Smooth muscle cell (in vitro differentiated cells): ENCODE measurements at regions not wholly inside any gene's neighbourhood (a gene's known extent, or its start where the extent isn't known, plus 50 kb on each side); places are given as distances from the start of the nearest gene placed in this dataset.

Experiments
- DNase-seq: peaks from one replicate; lab custom pipeline; 2025; ENCODE audit not compliant: unreplicated experiment; lab: John Stamatoyannopoulos, UW
- H2AFZ ChIP-seq: fragments of 200-600 bp; sonication (generic); 2 replicates; pipeline ENCODE4 v1.6.0; 2016; ENCODE audit warnings: antibody characterized with exemption, low read depth, mild to moderate bottlenecking
- H3F3A ChIP-seq: fragments of 200-600 bp; sonication (generic); 2 replicates; pipeline ENCODE4 v1.6.0; 2017; ENCODE audit warnings: antibody characterized with exemption, low read depth
- H3K27ac ChIP-seq: fragments of 200-600 bp; sonication (generic); 2 replicates; pipeline ENCODE4 v1.5.1; 2016; ENCODE audit warnings: low read depth, mild to moderate bottlenecking
- H3K27me3 ChIP-seq: fragments of 200-600 bp; sonication (generic); 2 replicates; pipeline ENCODE4 v1.6.1; 2016; ENCODE audit warnings: low read depth, mild to moderate bottlenecking
- H3K36me3 ChIP-seq: fragments of 200-600 bp; sonication (generic); 2 replicates; pipeline ENCODE4 v1.5.1; 2016; ENCODE audit warnings: low read depth
- H3K4me1 ChIP-seq: fragments of 200-600 bp; sonication (generic); 2 replicates; pipeline ENCODE4 v1.5.1; 2016; ENCODE audit warnings: low read depth
- H3K4me2 ChIP-seq: fragments of 200-600 bp; sonication (generic); 2 replicates; pipeline ENCODE4 v1.6.0; 2016; ENCODE audit warnings: mild to moderate bottlenecking
- H3K4me3 ChIP-seq: fragments of 200-600 bp; sonication (generic); 2 replicates; pipeline ENCODE4 v1.5.1; 2016; ENCODE audit warnings: mild to moderate bottlenecking
- H3K79me2 ChIP-seq: fragments of 200-600 bp; sonication (generic); 2 replicates; pipeline ENCODE4 v1.6.0; 2016; ENCODE audit warnings: low read depth, mild to moderate bottlenecking
- H3K9ac ChIP-seq: fragments of 200-600 bp; sonication (generic); 2 replicates; pipeline ENCODE4 v1.6.0; 2016; ENCODE audit warnings: low read depth
- H3K9me3 ChIP-seq: fragments of 200-600 bp; sonication (generic); replicated peaks from 2 replicates; pipeline ENCODE4 v1.5.1; 2016; ENCODE audit warnings: low read depth
- H4K20me1 ChIP-seq: fragments of 200-600 bp; sonication (generic); 2 replicates; pipeline ENCODE4 v1.6.0; 2016; ENCODE audit warnings: low read depth
- WGBS: methylation state at CpG from one replicate; pipeline ENCODE4 v1.1.7; 2016; ENCODE audit warnings: low lambda C conversion rate; 5-methylcytosine and 5-hydroxymethylcytosine counted together
- TF ChIP-seq, protein P1 (sequence below): fragments of 200-600 bp; sonication (generic); IDR thresholded peaks from 2 replicates; pipeline ENCODE4 v1.5.1; 2017; ENCODE audit warnings: borderline replicate concordance, mild to moderate bottlenecking, antibody characterized with exemption; ENCODE audit not compliant: insufficient read depth, poor library complexity, severe bottlenecking

- TF ChIP-seq, protein P1, sequence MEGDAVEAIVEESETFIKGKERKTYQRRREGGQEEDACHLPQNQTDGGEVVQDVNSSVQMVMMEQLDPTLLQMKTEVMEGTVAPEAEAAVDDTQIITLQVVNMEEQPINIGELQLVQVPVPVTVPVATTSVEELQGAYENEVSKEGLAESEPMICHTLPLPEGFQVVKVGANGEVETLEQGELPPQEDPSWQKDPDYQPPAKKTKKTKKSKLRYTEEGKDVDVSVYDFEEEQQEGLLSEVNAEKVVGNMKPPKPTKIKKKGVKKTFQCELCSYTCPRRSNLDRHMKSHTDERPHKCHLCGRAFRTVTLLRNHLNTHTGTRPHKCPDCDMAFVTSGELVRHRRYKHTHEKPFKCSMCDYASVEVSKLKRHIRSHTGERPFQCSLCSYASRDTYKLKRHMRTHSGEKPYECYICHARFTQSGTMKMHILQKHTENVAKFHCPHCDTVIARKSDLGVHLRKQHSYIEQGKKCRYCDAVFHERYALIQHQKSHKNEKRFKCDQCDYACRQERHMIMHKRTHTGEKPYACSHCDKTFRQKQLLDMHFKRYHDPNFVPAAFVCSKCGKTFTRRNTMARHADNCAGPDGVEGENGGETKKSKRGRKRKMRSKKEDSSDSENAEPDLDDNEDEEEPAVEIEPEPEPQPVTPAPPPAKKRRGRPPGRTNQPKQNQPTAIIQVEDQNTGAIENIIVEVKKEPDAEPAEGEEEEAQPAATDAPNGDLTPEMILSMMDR, result no peak
- 69% methylated on average over 1 of the region's 1 CpG for WGBS
Observed at GRCh38 chr2:154945984-154946383, 247.5 kb downstream of the KCNJ3 start.

GRCh38 chr2:154941379-154941778 lies 242.9 kb downstream of the KCNJ3 start:
- TF ChIP-seq, protein P1, result no peak
- no peak overlapping the region for H3K4me2 ChIP-seq
- no peaks in the 10 kb centered on the region for H3K4me1 ChIP-seq

More at GRCh38 chr2:154945984-154946383, 247.5 kb downstream of the KCNJ3 start:
- H3K9me3 ChIP-seq, result no peaks in the 10 kb centered on the region
- no peak overlapping the region for H3K4me2 ChIP-seq
- no peaks in the 10 kb centered on the region for H3F3A ChIP-seq
- H2AFZ ChIP-seq, result no peak overlapping the region
- H3K36me3 ChIP-seq, result no peaks in the 10 kb centered on the region
- no peaks in the 10 kb centered on the region for H3K27me3 ChIP-seq
- no peak overlapping the region for H3K9ac ChIP-seq
- H3K79me2 ChIP-seq, result no peaks in the 10 kb centered on the region
- no peaks in the 10 kb centered on the region for H3K4me1 ChIP-seq
- no peak for DNase-seq
- no peaks in the 10 kb centered on the region for H4K20me1 ChIP-seq
- no peak overlapping the region for H3K27ac ChIP-seq
- H3K4me3 ChIP-seq, result no peak overlapping the region

GRCh38 chr2:154934213-154934612 lies 235.7 kb downstream of the KCNJ3 start:
- DNase-seq, result no peak
- H3K4me2 ChIP-seq, result no peak overlapping the region
- TF ChIP-seq, protein P1, result no peak
- H3K4me1 ChIP-seq, result no peaks in the 10 kb centered on the region
- H3K27me3 ChIP-seq, result no peaks in the 10 kb centered on the region
- 95% methylated on average over 1 of the region's 1 CpG for WGBS
- H3K27ac ChIP-seq, result no peak overlapping the region
- no peak overlapping the region for H3K9ac ChIP-seq
- H2AFZ ChIP-seq, result no peak overlapping the region
- H4K20me1 ChIP-seq, result no peaks in the 10 kb centered on the region
- no peak overlapping the region for H3K4me3 ChIP-seq
- H3K79me2 ChIP-seq, result no peaks in the 10 kb centered on the region
- H3K9me3 ChIP-seq, result no peaks in the 10 kb centered on the region
- no peaks in the 10 kb centered on the region for H3F3A ChIP-seq
- no peaks in the 10 kb centered on the region for H3K36me3 ChIP-seq

More at GRCh38 chr2:154941379-154941778, 242.9 kb downstream of the KCNJ3 start:
- no peak for DNase-seq
- H2AFZ ChIP-seq, result no peak overlapping the region
- H3K4me3 ChIP-seq, result no peak overlapping the region
- no peaks in the 10 kb centered on the region for H3K79me2 ChIP-seq
- H3K36me3 ChIP-seq, result no peaks in the 10 kb centered on the region
- H3K9me3 ChIP-seq, result no peaks in the 10 kb centered on the region
- no peak overlapping the region for H3K27ac ChIP-seq
- H4K20me1 ChIP-seq, result no peaks in the 10 kb centered on the region
- H3K27me3 ChIP-seq, result no peaks in the 10 kb centered on the region
- H3F3A ChIP-seq, result no peaks in the 10 kb centered on the region
- no peak overlapping the region for H3K9ac ChIP-seq

DNA sequence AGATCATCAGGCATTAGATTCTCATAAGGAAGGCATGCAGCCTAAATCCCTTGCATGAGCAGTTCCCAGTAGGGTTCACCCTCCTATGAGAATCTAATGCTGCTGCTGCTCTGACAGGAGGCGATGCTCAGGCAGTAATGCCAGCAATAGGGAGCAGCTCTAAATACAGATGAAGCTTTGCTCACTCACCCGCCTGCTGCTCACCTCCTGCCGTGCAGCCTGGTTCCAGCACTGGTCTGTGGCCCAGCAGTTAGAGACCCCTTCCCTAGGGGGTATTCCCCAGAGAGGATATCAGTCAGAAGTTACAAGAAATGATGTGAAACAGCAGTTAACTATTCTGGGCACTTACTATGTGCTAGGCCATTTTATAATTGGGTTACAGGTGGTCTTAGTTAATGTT lies 226.0 kb downstream of the KCNJ3 start:
- Histone ChIP-seq H3K27me3 (no peaks in the 10 kb centered on the region), H3F3A (no peaks in the 10 kb centered on the region), H3K27ac (no peak overlapping the region), H3K4me3 (no peak overlapping the region), H4K20me1 (no peaks in the 10 kb centered on the region), H2AFZ (no peak overlapping the region), H3K9me3 (no peaks in the 10 kb centered on the region), H3K4me2 (no peak overlapping the region), H3K9ac (no peak overlapping the region), H3K4me1 (no peaks in the 10 kb centered on the region), H3K79me2 (no peaks in the 10 kb centered on the region), H3K36me3 (no peaks in the 10 kb centered on the region)
- WGBS, result 93% methylated on average over 3 of the region's 3 CpGs
- DNase-seq, result no peak
- TF ChIP-seq, protein P1, result no peak
